GM03348 (cell line): ENCODE measurements at regions not wholly inside any gene's neighbourhood (a gene's known extent, or its start where the extent isn't known, plus 50 kb on each side); places are given as distances from the start of the nearest gene placed in this dataset.

Experiments used
- DNase-seq: peaks from one replicate; pipeline ENCODE4 v3.0.0; 2012; ENCODE audit warnings: low spot score

GRCh38 chr22:48855013-48855412, 972.7 kb downstream of the BRD1 start:
- DNase-seq = no peak

GRCh38 chr22:48853627-48854240, 973.9 kb downstream of the BRD1 start:
- no peak for DNase-seq

GRCh38 chr22:48851933-48852549, 975.6 kb downstream of the BRD1 start:
- no peak for DNase-seq

- DNase-seq = no peak
Measured at GRCh38 chr22:48850658-48851287, 976.9 kb downstream of the BRD1 start.

GRCh38 chr22:48849963-48850657, 977.6 kb downstream of the BRD1 start:
- no peak for DNase-seq

GRCh38 chr22:48849219-48849912, 978.3 kb downstream of the BRD1 start:
- no peak for DNase-seq

- DNase-seq = no peak
Measured at GRCh38 chr22:48846200-48846599, 981.5 kb downstream of the BRD1 start.

GRCh38 chr22:48845356-48845936, 982.2 kb downstream of the BRD1 start:
- DNase-seq = no peak

GRCh38 chr22:48844056-48844675, 983.5 kb downstream of the BRD1 start:
- no peak for DNase-seq

GRCh38 chr22:48843640-48844039, 984.0 kb downstream of the BRD1 start:
- DNase-seq = no peak

GRCh38 chr22:48842976-48843375, 984.7 kb downstream of the BRD1 start:
- no peak for DNase-seq

- DNase-seq = no peak
Measured at GRCh38 chr22:48842583-48842945, 985.1 kb downstream of the BRD1 start.

- no peak for DNase-seq
Measured at GRCh38 chr22:48841881-48842582, 985.6 kb downstream of the BRD1 start.

GRCh38 chr22:48840112-48840949, 987.3 kb downstream of the BRD1 start:
- DNase-seq = no peak

GRCh38 chr22:48838846-48839730, 988.6 kb downstream of the BRD1 start:
- no peak for DNase-seq

- DNase-seq = no peak
Measured at GRCh38 chr22:48838376-48838775, 989.3 kb downstream of the BRD1 start.

- no peak for DNase-seq
Measured at GRCh38 chr22:48837341-48837935, 990.2 kb downstream of the BRD1 start.

GRCh38 chr22:48836673-48837340, 990.9 kb downstream of the BRD1 start:
- DNase-seq = no peak
